Erythroblast (primary cell): ENCODE measurements at regions not wholly inside any gene's neighbourhood (a gene's known extent, or its start where the extent isn't known, plus 50 kb on each side); places are given as distances from the start of the nearest gene placed in this dataset.

Experiments
- DNase-seq, 2 experiments: peaks; one replicate each; lab custom pipeline; 2025; lab: John Stamatoyannopoulos, UW
- GATA1 ChIP-seq: IDR thresholded peaks from 2 replicates; pipeline ENCODE4 v1.6.1; 2011; ENCODE audit warnings: low read depth, mild to moderate bottlenecking, control low read depth, low read length, moderate library complexity
- POLR2A ChIP-seq: IDR thresholded peaks from 2 replicates; pipeline ENCODE4 v1.6.1; 2011; ENCODE audit warnings: mild to moderate bottlenecking, low read length

DNA sequence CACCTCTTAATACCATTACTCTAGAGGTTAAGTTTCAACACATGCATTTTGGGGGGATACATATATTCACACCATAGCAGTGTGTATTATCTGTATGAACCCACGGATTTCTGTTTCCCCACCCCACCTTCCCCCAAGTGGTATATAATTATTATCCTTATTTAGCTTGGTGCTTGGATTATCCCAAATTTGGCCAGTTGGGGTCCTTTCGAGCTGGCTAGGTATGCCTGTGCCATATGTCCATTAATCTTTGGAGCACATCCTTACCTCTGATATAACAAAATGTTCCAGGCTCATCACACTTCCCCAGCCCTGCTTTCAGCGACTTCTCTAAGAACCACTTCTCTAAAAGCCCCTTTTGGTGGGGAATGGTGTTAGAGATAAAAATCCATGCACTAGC is 118.7 kb upstream of the MLIP start:
- DNase-seq: no peak
- no peak for TF ChIP-seq GATA1
- no peak for TF ChIP-seq POLR2A

DNA sequence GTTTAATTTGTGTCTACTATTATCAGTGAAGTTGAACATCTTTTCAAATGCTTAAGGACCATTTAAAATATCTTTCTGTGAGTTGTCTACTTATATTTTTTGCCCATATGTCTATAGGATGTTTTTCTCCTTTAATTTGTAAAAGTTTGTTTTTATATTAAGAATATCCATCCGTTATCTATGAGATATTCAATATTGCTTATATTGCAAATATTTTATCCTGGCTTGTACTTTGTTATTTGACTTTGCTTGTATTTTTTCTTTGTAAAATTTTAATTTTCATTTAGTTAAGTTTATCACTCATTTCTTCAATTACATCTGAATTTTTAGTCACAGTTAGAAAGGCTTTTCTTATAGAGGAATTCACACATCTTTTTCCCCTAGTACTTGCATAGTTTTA is 117.0 kb upstream of the MLIP start:
- no peak for TF ChIP-seq GATA1
- TF ChIP-seq POLR2A: no peak
- no peak for DNase-seq

DNA sequence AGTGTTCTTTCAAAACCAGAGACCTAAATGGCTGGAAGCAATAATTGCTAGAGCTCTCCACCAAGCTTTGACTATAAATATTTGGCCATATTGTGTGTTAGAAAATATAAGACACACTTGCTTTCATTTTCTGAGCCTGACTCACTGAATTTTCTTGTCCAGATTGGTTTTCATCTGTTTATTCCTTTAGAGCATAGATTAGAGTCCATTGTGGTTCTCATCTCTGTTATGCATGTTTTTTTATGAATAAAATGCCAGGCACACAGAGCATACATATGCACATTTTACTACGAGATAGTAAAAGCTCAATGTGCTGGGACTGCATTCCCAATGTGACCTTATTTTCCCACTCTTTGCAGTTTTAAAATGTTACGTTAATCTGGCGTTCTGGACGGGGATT is 115.3 kb upstream of the MLIP start:
- TF ChIP-seq POLR2A (no peak), GATA1 (no peak)
- no peak for DNase-seq

DNA sequence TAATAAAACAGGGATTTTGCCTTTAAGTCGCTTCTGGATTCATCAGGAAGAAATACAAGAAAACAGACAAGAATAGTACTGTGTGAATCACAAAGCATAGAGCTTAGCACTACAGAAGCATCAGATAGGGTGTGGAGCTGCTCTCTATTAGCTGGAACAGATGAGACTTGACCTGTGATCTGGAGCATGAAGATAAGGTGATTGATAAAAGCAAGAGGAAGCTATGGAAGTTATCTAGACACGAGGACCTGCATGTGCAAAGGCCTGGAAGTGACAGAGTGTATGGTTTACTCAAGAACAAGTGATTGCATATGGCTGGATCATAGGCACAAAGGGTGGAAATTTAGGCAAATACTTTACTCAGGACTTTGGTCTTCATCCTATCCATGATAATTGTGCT is 112.9 kb upstream of the MLIP start:
- no peak for TF ChIP-seq POLR2A
- TF ChIP-seq GATA1: no peak
- peak; percentile 2 to 65 for DNase-seq

DNA sequence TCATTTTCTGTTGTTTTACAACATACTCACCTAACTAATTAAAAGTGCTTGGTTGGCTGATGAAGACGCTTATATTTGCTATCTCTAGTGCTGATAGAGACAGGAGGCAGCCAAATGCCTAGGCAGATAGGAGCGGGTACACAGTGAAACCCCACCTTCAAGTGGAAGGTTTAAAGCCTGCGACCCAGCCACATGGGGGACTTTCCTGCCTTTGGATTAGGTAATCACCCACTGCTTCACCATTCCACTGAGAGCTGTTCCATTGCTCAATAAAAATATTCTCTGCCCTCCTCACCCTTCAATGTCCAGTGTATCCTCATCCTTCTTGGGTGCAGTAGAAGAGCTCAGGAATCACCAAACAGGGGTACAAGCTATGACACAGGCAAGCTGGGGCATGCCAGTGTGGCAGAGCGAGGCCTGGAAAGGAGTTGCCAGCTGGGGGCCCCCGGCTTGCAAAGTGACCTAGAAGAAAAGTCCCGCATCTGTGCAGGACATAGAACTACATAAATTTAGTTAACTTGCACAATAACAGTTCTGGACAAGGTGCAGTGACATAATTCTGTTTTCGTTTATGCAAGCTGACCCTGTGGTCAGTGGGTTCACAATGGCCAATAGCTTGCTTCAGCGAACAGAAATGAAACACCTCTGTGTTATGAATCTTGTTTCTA is 112.0 kb upstream of the MLIP start:
- DNase-seq: no peak
- TF ChIP-seq POLR2A (no peak), GATA1 (no peak)

DNA sequence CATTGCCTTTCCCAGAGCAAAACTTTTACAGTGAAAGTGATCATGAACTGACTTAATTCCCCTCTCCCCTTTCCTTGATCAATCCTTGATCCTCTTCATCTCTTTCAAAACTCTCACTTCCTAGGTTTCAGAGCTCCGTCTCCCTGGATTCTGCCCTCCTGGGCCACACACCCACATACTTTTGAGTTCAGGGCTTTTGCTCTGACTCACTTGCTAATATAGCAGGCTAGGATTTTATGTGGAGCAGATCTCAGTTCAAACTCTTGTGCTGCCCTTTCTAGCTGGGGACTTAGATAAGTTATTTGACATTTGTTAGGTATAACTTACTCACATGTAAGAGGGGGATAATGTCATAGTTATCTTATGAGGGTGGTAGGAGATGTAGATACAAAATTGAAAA is 109.1 kb upstream of the MLIP start:
- TF ChIP-seq GATA1 (no peak), POLR2A (no peak)
- DNase-seq: no peak

DNA sequence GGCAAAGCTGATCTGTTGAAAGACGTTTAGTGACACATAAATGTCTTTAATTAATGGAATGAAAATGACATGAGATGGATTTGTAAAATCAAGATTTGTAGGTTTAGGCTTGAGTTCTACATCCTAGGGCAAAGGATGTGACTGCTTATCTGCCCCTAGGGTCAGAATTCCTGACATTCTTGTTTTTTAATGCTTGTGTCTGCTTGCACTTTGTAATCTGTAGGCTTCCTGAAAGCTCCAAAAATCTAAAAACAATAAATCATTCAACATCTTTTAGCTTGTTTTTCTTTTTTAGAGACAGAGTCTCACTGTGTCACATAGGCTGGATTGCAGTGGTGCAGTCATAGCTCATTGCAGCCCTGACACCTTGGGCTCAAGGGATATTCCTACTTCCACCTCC is 107.9 kb upstream of the MLIP start:
- no peak for DNase-seq
- TF ChIP-seq POLR2A (no peak), GATA1 (no peak)

DNA sequence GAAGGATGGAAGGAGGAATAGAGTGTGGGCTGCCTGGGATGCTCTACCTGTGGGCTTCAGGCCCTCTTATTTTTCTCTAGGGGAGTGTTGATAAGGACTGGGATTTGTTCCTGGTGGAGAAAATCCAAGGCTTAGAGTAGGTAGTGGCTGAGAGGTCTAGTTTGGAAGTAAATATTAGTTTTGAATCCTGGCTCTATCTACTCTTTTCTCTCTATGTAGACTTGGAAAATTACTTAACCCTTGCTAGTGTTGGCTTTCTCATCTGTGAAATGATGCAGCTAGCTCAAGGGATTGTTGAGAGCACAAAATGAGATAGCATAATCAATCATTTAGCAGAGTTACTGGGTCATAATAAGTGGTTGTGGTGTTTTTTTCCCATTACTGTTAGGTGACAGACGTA is 102.7 kb upstream of the MLIP start:
- no peak for DNase-seq
- no peak for TF ChIP-seq POLR2A
- no peak for TF ChIP-seq GATA1

DNA sequence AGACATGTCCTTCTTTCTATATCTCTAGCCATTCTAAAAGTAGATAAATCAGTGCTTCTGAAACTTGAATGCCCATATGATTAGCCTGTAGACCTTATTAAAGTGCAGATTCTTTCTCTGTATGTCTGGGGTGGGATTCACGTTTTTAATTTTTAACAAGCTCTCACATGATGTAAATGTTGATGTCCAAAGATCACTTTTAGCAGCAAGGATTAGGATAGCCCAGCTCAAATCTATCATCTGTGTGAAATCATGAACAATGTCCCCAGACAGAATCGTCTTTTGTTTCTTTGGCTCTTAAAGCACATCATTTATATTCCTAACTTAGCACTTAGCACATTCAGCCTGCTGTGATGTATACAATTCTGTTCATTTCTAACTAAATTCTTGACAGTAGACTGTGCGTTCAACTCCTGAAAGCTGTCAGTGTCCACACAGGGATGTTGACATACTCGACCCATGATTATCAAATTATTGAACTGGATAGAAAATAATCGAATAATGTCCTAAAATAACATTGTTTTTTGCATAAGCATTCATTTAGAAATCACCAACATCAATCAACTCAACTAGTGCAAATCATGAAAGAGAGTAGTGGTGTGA is 102.1 kb upstream of the MLIP start:
- TF ChIP-seq GATA1 (no peak), POLR2A (no peak)
- DNase-seq: no peak

DNA sequence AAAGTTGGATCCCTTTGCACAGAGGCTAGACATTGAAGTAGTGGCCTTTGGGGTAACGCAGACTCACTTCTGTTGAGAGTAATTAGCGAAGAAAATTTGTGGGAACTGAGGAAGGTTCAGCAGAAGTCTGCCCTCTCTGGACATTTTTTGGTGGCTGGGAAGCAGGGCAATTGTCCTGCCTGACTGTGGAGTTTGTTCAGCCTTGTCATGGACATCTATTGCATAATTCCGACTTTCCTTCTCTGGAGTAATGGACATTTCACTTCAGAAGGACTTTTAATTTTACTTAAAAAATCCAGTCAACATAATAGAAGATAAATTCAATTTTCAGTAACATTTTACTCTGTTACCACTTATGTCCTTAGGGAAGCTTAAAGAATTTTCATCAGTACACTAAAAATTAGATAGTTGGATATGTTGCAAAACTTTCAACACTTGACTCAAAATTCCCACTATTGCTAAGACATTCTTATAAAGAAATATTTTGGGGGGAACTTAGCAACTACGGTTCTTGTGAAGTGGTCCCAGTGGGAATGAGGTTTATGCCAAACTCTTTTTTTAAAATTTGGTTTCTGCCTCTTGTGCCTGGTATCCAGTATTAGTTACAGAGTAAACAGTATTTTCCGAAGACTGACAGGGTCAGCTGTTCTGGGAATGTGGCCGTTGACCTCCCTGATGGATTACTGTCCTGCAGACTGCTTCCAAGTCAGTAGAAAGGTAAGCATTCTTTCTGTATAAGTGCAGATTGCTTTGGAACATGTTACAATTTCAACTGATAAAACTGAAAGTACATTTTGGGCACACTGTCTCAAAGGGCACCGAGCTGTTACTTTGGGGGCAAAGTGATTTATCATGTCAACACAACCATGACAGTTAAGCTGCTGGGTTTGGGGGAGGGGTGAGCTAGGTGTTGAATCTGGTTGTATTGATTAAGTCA is 100.6 kb upstream of the MLIP start:
- TF ChIP-seq GATA1 (no peak), POLR2A (no peak)
- no peak for DNase-seq

DNA sequence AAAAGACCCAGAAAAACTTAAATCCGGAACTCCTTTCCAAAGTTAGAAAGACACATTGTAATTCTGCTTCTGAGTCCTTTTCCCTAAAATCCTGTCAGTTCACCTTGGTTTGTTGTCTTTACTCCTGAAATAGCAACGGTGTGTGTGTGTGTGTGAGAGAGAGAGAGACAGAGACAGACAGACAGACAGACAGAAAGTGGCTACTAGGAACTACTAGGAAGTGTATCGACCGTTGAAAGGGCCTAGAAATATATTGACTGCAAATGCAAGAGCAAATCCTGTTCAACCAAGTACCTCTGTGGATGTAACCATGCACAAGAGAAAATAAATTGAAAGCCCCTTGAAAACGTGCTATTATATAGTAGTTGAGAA is 100.0 kb upstream of the MLIP start:
- no peak for DNase-seq
- TF ChIP-seq POLR2A (no peak), GATA1 (no peak)

DNA sequence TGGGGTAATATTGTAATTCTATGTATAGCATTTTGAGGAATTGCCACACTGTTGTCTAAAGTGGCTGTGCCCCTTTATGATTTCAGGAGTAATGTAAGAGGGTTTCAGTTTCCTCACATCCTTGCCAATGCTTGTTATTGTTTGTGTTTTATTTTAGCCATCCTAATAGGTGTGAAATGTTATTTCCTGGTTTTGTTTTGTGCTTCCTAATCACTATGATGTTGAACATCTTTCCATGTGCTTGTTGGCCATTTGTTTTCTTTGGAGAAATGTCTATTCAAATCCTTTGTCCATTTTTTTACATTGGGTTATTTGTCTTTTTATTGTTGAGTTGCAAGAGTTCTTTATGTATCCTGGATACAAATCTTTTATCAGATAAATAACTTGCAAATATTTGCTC is 97.3 kb upstream of the MLIP start:
- no peak for DNase-seq
- no peak for TF ChIP-seq POLR2A
- no peak for TF ChIP-seq GATA1

DNA sequence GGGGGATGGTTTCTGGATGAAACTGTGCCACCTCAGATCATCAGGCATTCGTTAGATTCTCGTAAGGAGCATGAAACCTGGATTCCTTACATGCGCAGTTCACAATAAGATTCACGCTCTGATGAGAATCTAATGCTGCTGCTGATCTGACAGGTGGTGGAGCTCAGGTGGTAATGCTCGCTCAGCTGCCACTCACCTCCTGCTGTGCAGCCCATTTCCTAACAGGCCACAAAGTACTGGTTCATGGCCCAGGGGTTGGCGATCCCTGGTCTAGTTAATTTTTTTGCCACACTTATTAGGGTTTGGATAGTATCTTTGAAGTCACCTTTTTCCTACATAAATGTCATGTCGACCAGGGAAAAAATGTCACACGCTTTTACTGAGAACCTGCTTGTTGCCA is 96.8 kb upstream of the MLIP start:
- DNase-seq: no peak
- TF ChIP-seq POLR2A: no peak

DNA sequence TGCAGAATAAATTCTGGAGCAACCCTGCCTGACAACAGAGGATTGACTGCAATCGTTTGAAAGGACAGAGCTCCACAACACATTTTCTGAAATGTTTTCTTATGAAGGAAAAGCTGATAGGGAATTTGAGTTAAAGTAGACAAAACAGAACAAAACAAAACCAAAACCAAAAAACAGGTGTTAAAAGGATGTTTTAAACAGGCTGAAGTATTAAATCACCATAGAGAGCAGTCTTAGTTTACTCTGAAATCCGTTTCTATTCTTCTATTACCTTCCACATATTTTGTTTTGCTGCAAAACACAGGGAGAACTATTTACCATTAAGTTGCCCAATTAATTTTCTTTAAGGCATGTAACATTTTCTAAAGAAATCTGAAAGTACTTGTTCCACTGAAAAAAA is 93.4 kb upstream of the MLIP start:
- no peak for DNase-seq
- TF ChIP-seq POLR2A (no peak), GATA1 (no peak)
